ENCODE measurements at regions not wholly inside any gene's neighbourhood (a gene's known extent, or its start where the extent isn't known, plus 50 kb on each side); places are given as distances from the start of the nearest gene placed in this dataset.
"Not testable (repeated sequence)": the region's sequence is repeated elsewhere in the genome, so short reads cannot be mapped to it uniquely, and the experiment has no call there.

GRCh38 chr2:18063826-18064470 is 185.5 kb downstream of the KCNS3 start:
- DNase-seq, result no peak

GRCh38 chr2:18062892-18063291 is 184.4 kb downstream of the KCNS3 start:
- DNase-seq, result no peak

GRCh38 chr2:18061717-18062116 is 183.2 kb downstream of the KCNS3 start:
- DNase-seq, result no peak

- DNase-seq, result no peak
Observed at GRCh38 chr2:18057657-18058056, 179.2 kb downstream of the KCNS3 start.

- DNase-seq, result no peak
Observed at GRCh38 chr2:18055290-18055689, 176.8 kb downstream of the KCNS3 start.

- no peak for DNase-seq
Observed at GRCh38 chr2:18050001-18050400, 171.5 kb downstream of the KCNS3 start.

GRCh38 chr2:18049325-18049724 is 170.9 kb downstream of the KCNS3 start:
- no peak for DNase-seq

- DNase-seq, result no peak
Observed at GRCh38 chr2:18047896-18048657, 169.6 kb downstream of the KCNS3 start.

- DNase-seq, result no peak
Observed at GRCh38 chr2:18047213-18047611, 168.7 kb downstream of the KCNS3 start.

GRCh38 chr2:18046558-18047212 is 168.2 kb downstream of the KCNS3 start:
- no peak for DNase-seq

- no peak for DNase-seq
Observed at GRCh38 chr2:18046017-18046416, 167.6 kb downstream of the KCNS3 start.

GRCh38 chr2:18045230-18045629 is 166.8 kb downstream of the KCNS3 start:
- no peak for DNase-seq

- not testable (repeated sequence) for DNase-seq
Observed at GRCh38 chr2:18017381-18017780, 138.9 kb downstream of the KCNS3 start.

GRCh38 chr2:18009891-18010290 is 131.4 kb downstream of the KCNS3 start:
- no peak for DNase-seq

- no peak for DNase-seq
Observed at GRCh38 chr2:18005411-18005810, 126.9 kb downstream of the KCNS3 start.

GRCh38 chr2:18001671-18002070 is 123.2 kb downstream of the KCNS3 start:
- DNase-seq, result no peak

GRCh38 chr2:17996978-17997377 is 118.5 kb downstream of the KCNS3 start:
- DNase-seq, result no peak

GRCh38 chr2:17995593-17995992 is 117.1 kb downstream of the KCNS3 start:
- DNase-seq, result no peak
